Anterior cingulate cortex (tissue), 58 donors: ENCODE measurements at regions not wholly inside any gene's neighbourhood (a gene's known extent, or its start where the extent isn't known, plus 50 kb on each side); places are given as distances from the start of the nearest gene placed in this dataset.

Source experiments
- DNase-seq, 58 donors: peaks; one replicate each; lab custom pipeline; 2025; lab: John Stamatoyannopoulos, UW

GRCh38 chr20:63061771-63062100, 55.0 kb upstream of the BHLHE23 start:
- no peak for DNase-seq

- DNase-seq, result no peak
Measured at GRCh38 chr20:63061051-63061770, 54.4 kb upstream of the BHLHE23 start.

GRCh38 chr20:63060057-63060991, 53.6 kb upstream of the BHLHE23 start:
- peak in 9 of 58 donors; percentile 3 to 60 (median 14) for DNase-seq

- DNase-seq, result no peak
Measured at GRCh38 chr20:63059684-63060056, 52.9 kb upstream of the BHLHE23 start.

- no peak for DNase-seq
Measured at GRCh38 chr20:63058696-63059335, 52.1 kb upstream of the BHLHE23 start.

GRCh38 chr20:63057171-63058117, 50.7 kb upstream of the BHLHE23 start:
- DNase-seq, result no peak

- DNase-seq, result peak in 36 of 58 donors; percentile 12 to 71 (median 34)
Measured at GRCh38 chr20:63056236-63057170, 49.7 kb upstream of the BHLHE23 start.
